ENCODE measurements at regions not wholly inside any gene's neighbourhood (a gene's known extent, or its start where the extent isn't known, plus 50 kb on each side); places are given as distances from the start of the nearest gene placed in this dataset.

DNA sequence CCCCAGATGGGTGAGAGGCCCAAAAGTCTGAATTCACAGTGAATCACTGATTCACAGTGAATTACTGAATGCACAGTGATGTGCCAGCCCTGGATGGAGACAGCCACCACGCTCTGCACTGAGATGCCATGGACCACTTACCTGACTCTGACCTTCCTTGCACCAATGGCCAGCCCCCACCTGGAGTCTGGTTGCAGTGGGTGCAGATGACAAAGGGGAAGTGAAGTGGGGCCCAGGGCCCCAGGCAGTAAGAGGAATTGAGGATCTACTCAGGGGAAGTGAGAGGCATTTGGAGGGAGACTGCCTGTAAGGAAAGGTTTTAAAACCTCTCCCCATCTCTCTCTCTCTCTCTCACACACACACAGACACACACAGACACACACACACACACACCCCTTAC, 412.1 kb downstream of the CYLC2 start:
- TF ChIP-seq, protein P1, sequence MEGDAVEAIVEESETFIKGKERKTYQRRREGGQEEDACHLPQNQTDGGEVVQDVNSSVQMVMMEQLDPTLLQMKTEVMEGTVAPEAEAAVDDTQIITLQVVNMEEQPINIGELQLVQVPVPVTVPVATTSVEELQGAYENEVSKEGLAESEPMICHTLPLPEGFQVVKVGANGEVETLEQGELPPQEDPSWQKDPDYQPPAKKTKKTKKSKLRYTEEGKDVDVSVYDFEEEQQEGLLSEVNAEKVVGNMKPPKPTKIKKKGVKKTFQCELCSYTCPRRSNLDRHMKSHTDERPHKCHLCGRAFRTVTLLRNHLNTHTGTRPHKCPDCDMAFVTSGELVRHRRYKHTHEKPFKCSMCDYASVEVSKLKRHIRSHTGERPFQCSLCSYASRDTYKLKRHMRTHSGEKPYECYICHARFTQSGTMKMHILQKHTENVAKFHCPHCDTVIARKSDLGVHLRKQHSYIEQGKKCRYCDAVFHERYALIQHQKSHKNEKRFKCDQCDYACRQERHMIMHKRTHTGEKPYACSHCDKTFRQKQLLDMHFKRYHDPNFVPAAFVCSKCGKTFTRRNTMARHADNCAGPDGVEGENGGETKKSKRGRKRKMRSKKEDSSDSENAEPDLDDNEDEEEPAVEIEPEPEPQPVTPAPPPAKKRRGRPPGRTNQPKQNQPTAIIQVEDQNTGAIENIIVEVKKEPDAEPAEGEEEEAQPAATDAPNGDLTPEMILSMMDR (IDR thresholded peaks at IDR 0.05; ENCODE audit: insufficient read depth, low read length, poor library complexity, severe bottlenecking) = no peak
- no peak for DNase-seq (ENCODE audit: low read depth)
- H3K4me3 ChIP-seq (ENCODE audit: low read depth, low read length) = no peak overlapping the region
- no peaks in the 10 kb centered on the region for H3K36me3 ChIP-seq (ENCODE audit: control insufficient read depth, insufficient read depth, low read length)
- H3K27me3 ChIP-seq (ENCODE audit: control insufficient read depth, insufficient read depth, low read length) = no peaks in the 10 kb centered on the region

DNA sequence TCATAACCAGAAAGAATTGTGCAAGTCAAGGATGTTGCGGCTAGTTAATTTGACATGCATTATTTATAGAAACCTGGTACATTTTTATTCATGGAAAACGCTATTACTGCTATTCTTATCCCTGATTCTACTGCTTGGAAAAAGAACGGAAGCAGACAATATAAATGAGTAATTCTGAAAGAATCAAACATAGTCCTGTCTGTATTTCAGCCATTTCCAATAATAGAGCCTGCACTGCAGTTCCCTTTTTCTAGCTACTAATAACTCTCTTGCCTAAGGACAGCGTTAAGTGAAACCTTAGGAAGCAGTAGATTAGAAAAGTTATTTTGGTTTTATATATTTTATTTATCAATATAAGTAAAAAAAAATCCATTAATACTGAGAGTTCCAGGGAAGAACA, 414.9 kb downstream of the CYLC2 start:
- no peaks in the 10 kb centered on the region for H3K27me3 ChIP-seq (ENCODE audit: control insufficient read depth, insufficient read depth, low read length)
- TF ChIP-seq, protein P1 (IDR thresholded peaks at IDR 0.05; ENCODE audit: insufficient read depth, low read length, poor library complexity, severe bottlenecking) = no peak
- H3K36me3 ChIP-seq (ENCODE audit: control insufficient read depth, insufficient read depth, low read length) = no peaks in the 10 kb centered on the region
- no peak for DNase-seq (ENCODE audit: low read depth)
- no peak overlapping the region for H3K4me3 ChIP-seq (ENCODE audit: low read depth, low read length)

DNA sequence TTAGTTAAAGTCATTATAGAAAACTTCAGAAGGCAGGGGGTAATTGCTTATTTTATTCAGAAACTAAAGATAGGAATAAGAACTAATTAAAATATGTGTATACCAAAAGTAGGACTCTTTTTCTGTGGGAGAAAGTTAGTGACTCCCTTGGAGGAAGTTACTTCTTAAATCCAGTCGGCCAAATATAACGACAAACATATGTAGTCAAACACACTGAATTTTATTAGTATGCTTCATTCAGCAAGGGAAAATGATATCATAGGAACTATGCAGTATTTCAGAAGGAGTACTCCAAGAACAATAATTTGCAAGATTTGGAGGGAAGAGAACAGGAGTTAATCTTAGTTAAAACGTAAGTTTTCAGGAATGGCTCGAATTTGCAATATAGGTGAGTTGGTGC, 432.6 kb downstream of the CYLC2 start:
- H3K27me3 ChIP-seq (ENCODE audit: control insufficient read depth, insufficient read depth, low read length) = no peaks in the 10 kb centered on the region
- TF ChIP-seq, protein P1 (IDR thresholded peaks at IDR 0.05; ENCODE audit: insufficient read depth, low read length, poor library complexity, severe bottlenecking) = no peak
- no peak for DNase-seq (ENCODE audit: low read depth)
- no peaks in the 10 kb centered on the region for H3K36me3 ChIP-seq (ENCODE audit: control insufficient read depth, insufficient read depth, low read length)
- no peak overlapping the region for H3K4me3 ChIP-seq (ENCODE audit: low read depth, low read length)

DNA sequence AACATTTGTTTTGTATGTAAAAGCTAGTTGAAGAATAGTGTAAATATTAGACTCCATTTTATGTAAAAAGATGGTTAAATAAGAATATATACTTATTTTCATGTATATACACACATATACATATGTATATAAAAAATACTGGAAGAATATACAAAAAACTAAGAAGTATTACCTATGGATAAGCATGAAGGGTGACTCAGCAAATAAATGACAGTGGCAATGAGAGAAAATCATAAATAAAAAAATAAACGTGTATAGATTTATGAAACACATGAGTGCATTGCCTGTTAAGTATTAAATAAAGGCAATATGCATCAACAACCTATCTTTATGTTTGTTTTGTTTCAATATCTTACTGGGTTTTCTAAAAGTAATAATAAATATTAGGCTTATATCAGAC, 435.3 kb downstream of the CYLC2 start:
- Histone ChIP-seq H3K27me3 (ENCODE audit: control insufficient read depth, insufficient read depth, low read length) (no peaks in the 10 kb centered on the region), H3K4me3 (ENCODE audit: low read depth, low read length) (no peak overlapping the region), H3K36me3 (ENCODE audit: control insufficient read depth, insufficient read depth, low read length) (no peaks in the 10 kb centered on the region)
- TF ChIP-seq, protein P1 (IDR thresholded peaks at IDR 0.05; ENCODE audit: insufficient read depth, low read length, poor library complexity, severe bottlenecking) = no peak
- DNase-seq (ENCODE audit: low read depth) = no peak

DNA sequence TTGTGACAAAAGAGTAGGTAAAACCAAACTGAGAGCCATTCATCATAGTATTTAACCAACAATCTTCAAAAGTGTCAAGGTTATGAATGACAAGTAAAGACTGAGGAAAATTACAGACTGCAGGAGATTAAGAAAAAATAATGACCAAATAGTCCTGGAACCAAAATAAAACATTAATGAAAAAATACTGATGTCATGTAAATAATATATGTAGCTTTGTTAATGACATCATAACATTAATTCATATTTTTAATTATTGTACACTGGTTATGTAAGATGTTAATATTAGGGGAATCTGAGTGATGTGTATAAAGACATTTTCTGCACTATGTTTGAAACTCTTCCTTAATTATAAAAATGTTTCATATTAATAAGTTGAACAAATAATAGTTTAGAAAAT, 436.7 kb downstream of the CYLC2 start:
- no peak overlapping the region for H3K4me3 ChIP-seq (ENCODE audit: low read depth, low read length)
- TF ChIP-seq, protein P1 (IDR thresholded peaks at IDR 0.05; ENCODE audit: insufficient read depth, low read length, poor library complexity, severe bottlenecking) = no peak
- H3K27me3 ChIP-seq (ENCODE audit: control insufficient read depth, insufficient read depth, low read length) = no peaks in the 10 kb centered on the region
- H3K36me3 ChIP-seq (ENCODE audit: control insufficient read depth, insufficient read depth, low read length) = no peaks in the 10 kb centered on the region
- no peak for DNase-seq (ENCODE audit: low read depth)

DNA sequence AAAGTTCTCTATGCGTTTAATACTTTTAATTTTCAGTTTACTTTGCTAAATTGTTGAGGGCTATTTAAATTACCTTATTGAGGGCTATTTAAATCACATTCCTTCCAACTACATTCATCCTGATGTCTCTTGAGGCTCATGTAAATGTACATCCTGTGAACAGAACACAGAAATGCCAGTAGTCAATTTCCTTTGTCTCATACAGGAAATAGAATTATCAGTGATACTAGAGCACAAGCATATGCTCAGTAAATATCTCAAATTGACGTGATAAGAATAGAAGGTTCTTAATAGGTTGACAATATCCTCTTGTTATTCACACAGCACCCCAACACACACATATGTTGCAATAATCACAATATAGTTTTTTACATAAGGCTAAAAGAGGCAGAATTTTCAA, 449.0 kb downstream of the CYLC2 start:
- TF ChIP-seq, protein P1 (IDR thresholded peaks at IDR 0.05; ENCODE audit: insufficient read depth, low read length, poor library complexity, severe bottlenecking) = no peak
- Histone ChIP-seq H3K36me3 (ENCODE audit: control insufficient read depth, insufficient read depth, low read length) (no peaks in the 10 kb centered on the region), H3K4me3 (ENCODE audit: low read depth, low read length) (no peak overlapping the region), H3K27me3 (ENCODE audit: control insufficient read depth, insufficient read depth, low read length) (no peaks in the 10 kb centered on the region)
- DNase-seq (ENCODE audit: low read depth) = no peak

All from kidney epithelial cell (primary cell).